T-cell (primary cell): ENCODE measurements at regions not wholly inside any gene's neighbourhood (a gene's known extent, or its start where the extent isn't known, plus 50 kb on each side); places are given as distances from the start of the nearest gene placed in this dataset.

Experiments used
- ATAC-seq, 4 experiments: fragments of 200-7000 bp in 3 of 4; fragments of 150-1000 bp in 1 of 4; cut with Tn5 transposase; replicated peaks in 1 of 4; 1 replicate in 3 of 4; 2 replicates in 1 of 4; pipeline ENCODE4 v1.10.0; 2021; ENCODE audit warnings: moderate library complexity in 3 of 4, mild to moderate bottlenecking in 2 of 4, moderate number of reproducible peaks in 1 of 4
- CTCF ChIA-PET, 2 donors: fragments of 300-600 bp; sonication (Branson Sonifier 250); formaldehyde crosslinking; loops; one replicate each; lab custom pipeline; 2022; ENCODE audit warnings: antibody characterized with exemption in 2 of 2; lab: Charles Lee
- POLR2A ChIA-PET, 2 donors: fragments of 300-600 bp; sonication (Branson Sonifier 250); formaldehyde crosslinking; loops; one replicate each; lab custom pipeline; 2022; ENCODE audit warnings: antibody characterized with exemption in 2 of 2; lab: Charles Lee
- DNase-seq, 35 experiments: peaks; one replicate each; pipeline versions ENCODE4 v3.0.0 to v3.0.0-alpha.2; 2013 to 2023
- H3K27ac ChIP-seq: one replicate; pipeline ENCODE4 v1.5.1; 2013; ENCODE audit warnings: low read length
- H3K27me3 ChIP-seq, 2 experiments: replicated peaks in 1 of 2; 1 replicate in 1 of 2; 2 replicates in 1 of 2; pipeline versions ENCODE4 v1.6.1 to v1.7.0; 2013; ENCODE audit warnings: low read length in 1 of 2, mixed read lengths in 1 of 2; ENCODE audit not compliant: control insufficient read depth in 2 of 2, insufficient read depth in 2 of 2; ENCODE audit errors: extremely low read depth in 1 of 2
- H3K36me3 ChIP-seq, 2 donors: 1 replicate in 1 of 2; 2 replicates in 1 of 2; pipeline versions ENCODE4 v1.6.1 to v1.7.0; 2013; ENCODE audit warnings: low read length in 1 of 2; ENCODE audit not compliant: control insufficient read depth in 2 of 2, insufficient read depth in 1 of 2; ENCODE audit errors: extremely low read depth in 1 of 2
- H3K4me1 ChIP-seq, 2 experiments: 1 replicate in 1 of 2; 2 replicates in 1 of 2; pipeline versions ENCODE4 v1.6.1 to v1.7.0; 2013; ENCODE audit warnings: low read length in 2 of 2, mixed read lengths in 1 of 2; ENCODE audit not compliant: insufficient read depth in 2 of 2, control insufficient read depth in 1 of 2; ENCODE audit errors: extremely low read depth in 1 of 2
- H3K4me3 ChIP-seq, 2 donors: 1 replicate in 1 of 2; 2 replicates in 1 of 2; pipeline versions ENCODE4 v1.5.1 to v1.7.0; 2013; ENCODE audit warnings: mild to moderate bottlenecking in 2 of 2, low read length in 1 of 2, moderate library complexity in 1 of 2; ENCODE audit not compliant: control insufficient read depth in 1 of 2; ENCODE audit errors: extremely low read depth in 1 of 2
- H3K9me3 ChIP-seq: 2 replicates; pipeline ENCODE4 v1.7.0; 2013
- H3K27ac Mint-ChIP-seq, 2 donors: one replicate each; pipeline ENCODE4 v1.8.0; 2020 to 2021; ENCODE audit warnings: mild to moderate bottlenecking in 2 of 2, mixed read lengths in 2 of 2
- H3K27me3 Mint-ChIP-seq, 2 donors: one replicate each; pipeline ENCODE4 v1.8.0; 2021 to 2022; ENCODE audit warnings: mixed read lengths in 2 of 2
- H3K36me3 Mint-ChIP-seq: one replicate; pipeline ENCODE4 v1.8.0; 2021; ENCODE audit warnings: mixed read lengths
- H3K4me1 Mint-ChIP-seq, 3 donors: one replicate each; pipeline ENCODE4 v1.8.0; 2020 to 2022; ENCODE audit warnings: mixed read lengths in 3 of 3, mild to moderate bottlenecking in 1 of 3
- H3K4me3 Mint-ChIP-seq, 3 donors: one replicate each; pipeline ENCODE4 v1.8.0; 2020 to 2022; ENCODE audit warnings: mild to moderate bottlenecking in 3 of 3, mixed read lengths in 3 of 3, moderate library complexity in 3 of 3
- H3K9me3 Mint-ChIP-seq, 3 donors: one replicate each; pipeline ENCODE4 v1.8.0; 2020 to 2022; ENCODE audit warnings: mixed read lengths in 3 of 3
- WGBS: methylation state at CpG from one replicate; pipeline ENCODE4 v1.1.5; 2013; ENCODE audit warnings: missing lambda C conversion rate; ENCODE audit not compliant: insufficient coverage; 5-methylcytosine and 5-hydroxymethylcytosine counted together

- Histone ChIP-seq H3K9me3 (no peaks in the 10 kb centered on the region), H3K4me1 (no peaks in the 10 kb centered on the region), H3K4me3 (no peak overlapping the region), H3K27me3 (no peaks in the 10 kb centered on the region), H3K36me3 (peaks cover 0 to 2% of the 10 kb centered on the region in 2 donors), H3K27ac (no peak overlapping the region)
- ATAC-seq = no peak
- ChIA-PET POLR2A (no interaction called here), CTCF (no interaction called here)
- Mint-ChIP-seq H3K27me3 (peaks cover 4 to 5% of the 10 kb centered on the region in 2 donors), H3K27ac (no peak overlapping the region), H3K4me1 (no peaks in the 10 kb centered on the region), H3K36me3 (no peaks in the 10 kb centered on the region), H3K9me3 (peaks cover 13 to 21% (median 18%) of the 10 kb centered on the region in 3 donors), H3K4me3 (no peak overlapping the region)
- no peak for DNase-seq
- WGBS = 77% methylated on average over 3 of the region's 5 CpGs
Observed at GRCh38 chr13:80263745-80264513, 77.0 kb downstream of the SPRY2 start.

DNA sequence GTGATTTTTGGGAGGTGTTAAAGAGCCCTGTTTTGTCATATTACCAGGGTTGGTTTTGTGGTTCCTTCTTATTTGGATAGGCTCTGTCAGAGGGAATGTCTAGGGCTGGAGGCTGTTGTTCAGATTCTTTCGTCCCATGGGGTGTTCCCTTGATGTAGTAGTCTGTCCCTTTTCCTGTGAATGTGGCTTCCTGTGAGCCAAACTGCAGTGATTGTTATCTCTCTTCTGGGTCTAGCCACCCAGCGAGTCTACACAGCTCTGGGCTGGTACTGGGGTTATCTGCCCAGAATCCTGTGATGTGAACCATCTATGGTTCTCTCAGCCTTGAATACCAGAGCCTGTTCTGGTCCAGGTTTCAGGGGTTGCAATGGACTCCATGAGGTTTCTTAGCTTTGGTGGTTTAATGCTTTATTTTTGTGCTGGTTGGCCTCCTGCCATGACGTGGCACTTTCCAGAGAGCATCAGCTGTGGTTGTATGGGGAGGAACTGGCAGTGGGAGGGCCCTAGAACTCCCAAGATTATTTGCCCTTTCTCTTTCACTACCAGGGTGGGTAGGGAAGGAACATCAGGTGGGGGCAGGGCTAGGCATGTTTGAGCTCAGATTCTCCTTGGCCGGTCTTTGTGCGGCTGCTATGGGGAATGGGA lies 78.8 kb downstream of the SPRY2 start:
- H3K9me3 Mint-ChIP-seq = peaks cover 13 to 21% (median 18%) of the 10 kb centered on the region in 3 donors
- ChIA-PET CTCF (no interaction called here), POLR2A (no interaction called here)
- H3K4me1 ChIP-seq = no peaks in the 10 kb centered on the region
- no peaks in the 10 kb centered on the region for H3K4me1 Mint-ChIP-seq
- H3K27ac Mint-ChIP-seq = no peak overlapping the region
- H3K4me3 ChIP-seq = no peak overlapping the region
- WGBS = 59% methylated on average over 4 of the region's 5 CpGs
- H3K27me3 ChIP-seq = no peaks in the 10 kb centered on the region
- no peak overlapping the region for H3K4me3 Mint-ChIP-seq
- ATAC-seq (no peak), DNase-seq (no peak)
- H3K27ac ChIP-seq = no peak overlapping the region
- H3K9me3 ChIP-seq = no peaks in the 10 kb centered on the region
- peaks cover 4 to 7% of the 10 kb centered on the region in 2 donors for H3K27me3 Mint-ChIP-seq
- no peaks in the 10 kb centered on the region for H3K36me3 Mint-ChIP-seq
- peaks cover 0 to 2% of the 10 kb centered on the region in 2 donors for H3K36me3 ChIP-seq

- Mint-ChIP-seq H3K27ac (no peak overlapping the region), H3K27me3 (peaks cover 4 to 10% of the 10 kb centered on the region in 2 donors), H3K4me3 (no peak overlapping the region), H3K9me3 (peaks cover 15 to 20% (median 17%) of the 10 kb centered on the region in 3 donors), H3K36me3 (no peaks in the 10 kb centered on the region), H3K4me1 (no peaks in the 10 kb centered on the region)
- Histone ChIP-seq H3K27me3 (no peaks in the 10 kb centered on the region), H3K4me1 (no peaks in the 10 kb centered on the region), H3K27ac (no peak overlapping the region), H3K9me3 (no peaks in the 10 kb centered on the region), H3K36me3 (peaks cover 0 to 2% of the 10 kb centered on the region in 2 donors), H3K4me3 (no peak overlapping the region)
- ChIA-PET POLR2A (interaction anchor here in 1 of 2 donors (1.2 kb wide), 1 partner anchor 38 kb away, joined by 3 read pairs; no protein-coding TSS in a partner anchor), CTCF (no interaction called here)
- ATAC-seq (no peak), DNase-seq (no peak)
- no CpG with 5 or more reads among the region's 1 CpG for WGBS
Observed at GRCh38 chr13:80259159-80259558, 81.8 kb downstream of the SPRY2 start.

DNA sequence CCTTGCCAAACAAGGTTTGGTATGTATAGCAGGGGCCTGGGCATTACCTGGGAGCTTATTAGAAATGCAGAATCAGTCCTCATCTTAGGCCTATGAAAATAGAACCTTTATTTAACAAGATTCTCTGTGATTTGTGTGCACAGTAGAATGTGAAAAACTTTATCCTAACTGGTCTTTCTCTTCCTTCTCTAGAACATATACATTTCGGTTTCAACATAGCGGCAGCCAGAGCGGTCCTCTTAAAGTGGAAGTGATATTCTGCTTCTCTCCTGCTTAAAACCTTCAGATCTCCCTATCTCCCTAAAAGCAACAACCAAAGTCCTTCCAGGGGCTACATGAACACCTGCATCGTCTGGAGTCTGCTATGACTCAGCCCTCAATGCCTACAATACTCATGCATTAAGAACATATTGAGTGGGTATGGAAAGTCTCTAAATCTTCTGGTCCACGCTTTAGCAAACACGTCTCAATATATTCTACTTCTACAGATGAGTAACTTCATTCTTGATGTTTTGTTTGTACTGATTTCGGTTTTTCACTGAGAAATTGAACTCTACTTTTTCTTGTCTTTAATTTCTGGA lies 84.5 kb downstream of the SPRY2 start:
- no peaks in the 10 kb centered on the region for H3K9me3 ChIP-seq
- Mint-ChIP-seq H3K4me3 (no peak overlapping the region), H3K36me3 (no peaks in the 10 kb centered on the region), H3K27me3 (peaks cover 0 to 5% of the 10 kb centered on the region in 2 donors), H3K27ac (no peak overlapping the region), H3K9me3 (peaks cover 3 to 7% (median 5%) of the 10 kb centered on the region in 3 donors), H3K4me1 (no peaks in the 10 kb centered on the region)
- DNase-seq (no peak), ATAC-seq (no peak)
- ChIA-PET POLR2A (no interaction called here), CTCF (no interaction called here)
- H3K4me1 ChIP-seq = no peaks in the 10 kb centered on the region
- H3K27ac ChIP-seq = no peak overlapping the region
- no peaks in the 10 kb centered on the region for H3K27me3 ChIP-seq
- H3K36me3 ChIP-seq = no peaks in the 10 kb centered on the region
- no peak overlapping the region for H3K4me3 ChIP-seq
- no CpG with 5 or more reads among the region's 7 CpGs for WGBS

DNA sequence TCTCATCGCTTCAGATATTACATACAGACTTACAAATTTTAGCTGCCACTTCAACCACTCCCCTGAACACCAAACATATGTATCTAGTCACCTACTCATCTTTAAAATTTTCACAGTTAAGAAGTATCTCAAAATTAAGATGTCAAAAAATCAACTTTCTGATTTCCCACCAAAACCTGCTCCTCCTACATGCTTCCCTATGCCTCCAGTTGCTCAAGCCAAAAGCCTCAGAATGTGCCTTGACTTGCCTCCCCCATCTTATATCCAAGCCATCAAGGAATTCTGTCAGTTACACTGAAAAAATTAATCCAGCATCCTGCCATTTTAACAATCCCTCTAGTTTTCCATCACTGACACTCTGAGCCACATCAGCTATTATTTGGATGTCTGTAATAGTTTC lies 85.0 kb downstream of the SPRY2 start:
- no peak overlapping the region for H3K4me3 Mint-ChIP-seq
- DNase-seq = no peak
- WGBS = 89% methylated on average over 1 of the region's 1 CpG
- Histone ChIP-seq H3K4me3 (no peak overlapping the region), H3K4me1 (no peaks in the 10 kb centered on the region), H3K27me3 (no peaks in the 10 kb centered on the region), H3K36me3 (no peaks in the 10 kb centered on the region), H3K9me3 (no peaks in the 10 kb centered on the region), H3K27ac (no peak overlapping the region)
- H3K36me3 Mint-ChIP-seq = no peaks in the 10 kb centered on the region
- H3K27me3 Mint-ChIP-seq = peaks cover 0 to 5% of the 10 kb centered on the region in 2 donors
- H3K4me1 Mint-ChIP-seq = no peaks in the 10 kb centered on the region
- peaks cover 0 to 7% (median 3%) of the 10 kb centered on the region in 3 donors for H3K9me3 Mint-ChIP-seq
- ChIA-PET CTCF (no interaction called here), POLR2A (no interaction called here)
- ATAC-seq = no peak
- H3K27ac Mint-ChIP-seq = no peak overlapping the region

DNA sequence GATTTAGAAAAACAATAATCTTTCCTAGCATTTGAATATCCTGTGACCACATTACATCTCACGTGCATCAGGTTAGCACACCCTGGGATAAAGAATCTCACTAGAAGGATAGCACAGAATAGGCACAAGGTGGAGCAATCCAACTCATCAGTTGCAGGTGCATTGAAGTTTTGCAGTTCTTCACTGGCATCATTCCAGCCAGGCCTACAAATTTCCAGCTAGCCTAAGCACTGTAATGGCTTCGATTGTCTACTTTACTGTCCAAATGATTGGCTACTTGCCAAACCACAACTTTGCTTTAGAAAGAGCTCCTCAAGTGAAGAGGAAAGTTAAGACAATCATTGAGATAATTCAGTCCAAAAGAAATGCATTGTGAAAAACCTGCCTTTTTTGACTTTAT lies 89.5 kb downstream of the SPRY2 start:
- Histone ChIP-seq H3K9me3 (no peaks in the 10 kb centered on the region), H3K4me1 (no peaks in the 10 kb centered on the region), H3K27ac (no peak overlapping the region), H3K4me3 (no peak overlapping the region), H3K27me3 (no peaks in the 10 kb centered on the region), H3K36me3 (no peaks in the 10 kb centered on the region)
- Mint-ChIP-seq H3K36me3 (no peaks in the 10 kb centered on the region), H3K4me3 (no peak overlapping the region), H3K9me3 (peaks cover 0 to 7% (median 0%) of the 10 kb centered on the region in 3 donors), H3K27ac (no peak overlapping the region), H3K4me1 (no peaks in the 10 kb centered on the region), H3K27me3 (peaks cover 0 to 3% of the 10 kb centered on the region in 2 donors)
- POLR2A ChIA-PET = no interaction called here
- 50% methylated on average over 1 of the region's 2 CpGs for WGBS
- DNase-seq = peak in 1 of 35 experiments; percentile 1
- no peak for ATAC-seq
- CTCF ChIA-PET = no interaction called here
